ENCODE measurements at regions not wholly inside any gene's neighbourhood (a gene's known extent, or its start where the extent isn't known, plus 50 kb on each side); places are given as distances from the start of the nearest gene placed in this dataset.

DNA sequence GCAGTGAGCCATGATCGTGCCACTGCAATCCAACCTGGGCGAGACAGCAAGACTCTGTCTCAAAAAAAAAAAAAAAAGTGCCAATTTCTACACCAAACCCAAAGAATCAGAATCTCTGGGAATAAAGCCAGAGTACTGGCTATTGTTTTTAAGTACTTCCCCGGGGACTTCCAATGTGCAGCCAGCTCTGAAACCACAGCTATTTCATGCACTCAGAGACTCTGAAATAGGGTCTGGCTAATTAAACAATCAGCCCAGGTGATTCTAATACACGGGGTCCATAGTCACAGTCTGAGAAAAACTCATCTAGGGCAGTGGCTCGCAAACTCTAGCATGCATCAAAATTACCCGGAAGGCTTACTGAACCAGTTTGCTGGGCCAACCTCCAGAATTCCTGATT lies 56.3 kb downstream of the SIX6 start:
- TF ChIP-seq, protein P1, sequence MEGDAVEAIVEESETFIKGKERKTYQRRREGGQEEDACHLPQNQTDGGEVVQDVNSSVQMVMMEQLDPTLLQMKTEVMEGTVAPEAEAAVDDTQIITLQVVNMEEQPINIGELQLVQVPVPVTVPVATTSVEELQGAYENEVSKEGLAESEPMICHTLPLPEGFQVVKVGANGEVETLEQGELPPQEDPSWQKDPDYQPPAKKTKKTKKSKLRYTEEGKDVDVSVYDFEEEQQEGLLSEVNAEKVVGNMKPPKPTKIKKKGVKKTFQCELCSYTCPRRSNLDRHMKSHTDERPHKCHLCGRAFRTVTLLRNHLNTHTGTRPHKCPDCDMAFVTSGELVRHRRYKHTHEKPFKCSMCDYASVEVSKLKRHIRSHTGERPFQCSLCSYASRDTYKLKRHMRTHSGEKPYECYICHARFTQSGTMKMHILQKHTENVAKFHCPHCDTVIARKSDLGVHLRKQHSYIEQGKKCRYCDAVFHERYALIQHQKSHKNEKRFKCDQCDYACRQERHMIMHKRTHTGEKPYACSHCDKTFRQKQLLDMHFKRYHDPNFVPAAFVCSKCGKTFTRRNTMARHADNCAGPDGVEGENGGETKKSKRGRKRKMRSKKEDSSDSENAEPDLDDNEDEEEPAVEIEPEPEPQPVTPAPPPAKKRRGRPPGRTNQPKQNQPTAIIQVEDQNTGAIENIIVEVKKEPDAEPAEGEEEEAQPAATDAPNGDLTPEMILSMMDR (IDR thresholded peaks at IDR 0.05), result no peak
- no peak for TF ChIP-seq POLR2AphosphoS5 (IDR thresholded peaks at IDR 0.05)
- no peak for TF ChIP-seq POLR2A (IDR thresholded peaks at IDR 0.05)
- TF ChIP-seq EP300 (IDR thresholded peaks at IDR 0.05; ENCODE audit: low read depth), result no peak

Measured in transverse colon (tissue), 4 donors.